ENCODE measurements at regions not wholly inside any gene's neighbourhood (a gene's known extent, or its start where the extent isn't known, plus 50 kb on each side); places are given as distances from the start of the nearest gene placed in this dataset.

DNA sequence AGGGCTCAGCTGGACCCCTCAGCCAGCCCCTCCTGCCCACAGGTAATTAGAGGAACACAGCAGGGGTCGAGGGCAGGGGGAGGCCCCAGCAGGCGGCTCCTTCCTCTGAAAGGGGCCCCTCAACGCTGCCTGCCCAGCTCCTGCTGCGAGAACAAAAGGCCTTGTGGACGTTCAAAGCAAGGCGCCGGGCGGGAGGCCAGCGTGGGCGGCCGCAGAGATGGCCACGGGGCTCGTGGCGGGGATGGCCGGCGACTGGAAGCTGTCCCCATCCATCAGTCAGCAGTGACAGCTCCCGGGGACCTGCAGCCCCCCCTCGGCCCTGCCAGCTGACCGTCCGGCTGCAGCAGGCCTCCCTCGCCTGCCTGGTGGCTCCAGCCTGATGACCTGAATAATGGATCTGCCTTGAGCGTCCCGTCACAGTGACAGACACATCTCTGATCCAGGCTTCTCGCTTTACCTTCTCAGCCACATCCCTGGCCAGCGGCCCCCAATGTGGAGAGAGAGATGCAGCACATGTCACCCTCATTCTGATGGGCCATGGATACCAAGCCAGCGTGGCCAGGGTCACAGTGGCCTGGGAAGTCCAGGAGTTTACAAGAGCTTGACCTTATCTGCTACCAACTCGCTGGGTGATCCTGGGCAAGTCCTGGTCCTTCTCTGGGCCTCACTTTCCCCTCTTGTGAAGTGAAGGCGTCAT is 159.3 kb downstream of the MN1 start:
- intact Hi-C loops (cut with DNase I): no loop called here
- H3K4me1 ChIP-seq (ENCODE audit: insufficient read depth): no peaks in the 10 kb centered on the region
- 80 to 88% (median 84%) methylated on average over 27 to 28 of the region's 28 CpGs for WGBS, 3 donors
- H3K27ac ChIP-seq: no peak overlapping the region
- no peaks in the 10 kb centered on the region for H3K27me3 ChIP-seq
- TF ChIP-seq POLR2A (IDR thresholded peaks at IDR 0.05): no peak
- TF ChIP-seq, protein P1, sequence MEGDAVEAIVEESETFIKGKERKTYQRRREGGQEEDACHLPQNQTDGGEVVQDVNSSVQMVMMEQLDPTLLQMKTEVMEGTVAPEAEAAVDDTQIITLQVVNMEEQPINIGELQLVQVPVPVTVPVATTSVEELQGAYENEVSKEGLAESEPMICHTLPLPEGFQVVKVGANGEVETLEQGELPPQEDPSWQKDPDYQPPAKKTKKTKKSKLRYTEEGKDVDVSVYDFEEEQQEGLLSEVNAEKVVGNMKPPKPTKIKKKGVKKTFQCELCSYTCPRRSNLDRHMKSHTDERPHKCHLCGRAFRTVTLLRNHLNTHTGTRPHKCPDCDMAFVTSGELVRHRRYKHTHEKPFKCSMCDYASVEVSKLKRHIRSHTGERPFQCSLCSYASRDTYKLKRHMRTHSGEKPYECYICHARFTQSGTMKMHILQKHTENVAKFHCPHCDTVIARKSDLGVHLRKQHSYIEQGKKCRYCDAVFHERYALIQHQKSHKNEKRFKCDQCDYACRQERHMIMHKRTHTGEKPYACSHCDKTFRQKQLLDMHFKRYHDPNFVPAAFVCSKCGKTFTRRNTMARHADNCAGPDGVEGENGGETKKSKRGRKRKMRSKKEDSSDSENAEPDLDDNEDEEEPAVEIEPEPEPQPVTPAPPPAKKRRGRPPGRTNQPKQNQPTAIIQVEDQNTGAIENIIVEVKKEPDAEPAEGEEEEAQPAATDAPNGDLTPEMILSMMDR (IDR thresholded peaks at IDR 0.05): no peak
- TF ChIP-seq EP300 (IDR thresholded peaks at IDR 0.05): no peak
- H3K36me3 ChIP-seq: no peaks in the 10 kb centered on the region
- peak in 1 of 5 donors; percentile 27 for DNase-seq
- no peak overlapping the region for H3K4me3 ChIP-seq
- no peaks in the 10 kb centered on the region for H3K9me3 ChIP-seq

DNA sequence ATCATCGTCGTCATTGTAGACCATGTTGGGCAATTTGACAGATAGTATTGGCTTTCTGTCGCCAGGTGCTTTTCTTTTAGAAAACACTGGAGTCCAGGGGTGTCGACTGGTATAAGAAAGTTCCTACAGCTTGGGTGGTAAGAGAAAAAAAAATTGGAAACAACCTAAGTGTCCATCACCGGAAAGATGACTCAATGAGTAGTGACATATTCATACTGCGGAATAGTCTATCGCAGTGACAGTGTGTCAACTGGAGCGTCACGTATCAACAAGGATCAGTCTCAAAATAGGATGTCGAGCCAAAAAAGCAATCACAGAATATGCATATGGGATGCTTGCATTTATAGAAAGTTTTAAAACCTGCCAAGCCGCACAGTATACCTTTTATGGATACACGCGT is 157.6 kb downstream of the MN1 start:
- Histone ChIP-seq H3K9me3 (no peaks in the 10 kb centered on the region), H3K27me3 (no peaks in the 10 kb centered on the region), H3K4me3 (no peak overlapping the region), H3K4me1 (ENCODE audit: insufficient read depth) (no peaks in the 10 kb centered on the region), H3K36me3 (no peaks in the 10 kb centered on the region), H3K27ac (no peak overlapping the region)
- DNase-seq: no peak
- intact Hi-C loops (cut with DNase I): no loop called here
- TF ChIP-seq POLR2A (IDR thresholded peaks at IDR 0.05) (no peak), EP300 (IDR thresholded peaks at IDR 0.05) (no peak)
- TF ChIP-seq, protein P1 (IDR thresholded peaks at IDR 0.05): no peak
- WGBS, 3 donors: 94 to 96% (median 95%) methylated on average over 13 of the region's 13 CpGs

- intact Hi-C loops (cut with DNase I): no loop called here
- 63 to 72% (median 64%) methylated on average over 7 of the region's 7 CpGs for WGBS, 3 donors
- no peaks in the 10 kb centered on the region for H3K4me1 ChIP-seq (ENCODE audit: insufficient read depth)
Measured at GRCh38 chr22:27644566-27644965, 157.0 kb downstream of the MN1 start.

DNA sequence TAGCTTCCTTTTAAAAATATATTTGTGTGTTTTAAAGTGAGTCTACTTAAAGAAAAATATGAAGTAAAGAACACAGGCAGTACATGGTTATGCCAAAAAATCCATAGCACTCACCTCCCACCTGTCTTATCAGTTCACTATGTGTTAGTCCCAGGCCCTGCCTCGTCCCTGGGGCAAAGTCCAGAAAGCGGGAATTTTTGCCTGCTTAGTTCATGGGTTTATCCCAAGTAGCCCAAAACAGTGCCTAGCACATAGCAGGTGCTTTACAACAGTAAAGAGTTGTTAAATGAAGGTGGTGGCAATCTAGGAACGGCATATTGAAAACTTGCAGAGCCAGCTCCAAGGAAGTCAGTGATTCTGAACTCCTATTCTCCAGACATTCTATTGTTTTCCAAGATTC is 154.0 kb downstream of the MN1 start:
- Histone ChIP-seq H3K36me3 (no peaks in the 10 kb centered on the region), H3K27ac (no peak overlapping the region), H3K4me1 (ENCODE audit: insufficient read depth) (peaks cover 6% of the 10 kb centered on the region), H3K4me3 (no peak overlapping the region), H3K27me3 (no peaks in the 10 kb centered on the region), H3K9me3 (no peaks in the 10 kb centered on the region)
- WGBS, 3 donors: 75 to 81% (median 79%) methylated on average over 3 of the region's 3 CpGs
- intact Hi-C loops (cut with DNase I): no loop called here
- TF ChIP-seq, protein P1 (IDR thresholded peaks at IDR 0.05): no peak
- no peak for TF ChIP-seq POLR2A (IDR thresholded peaks at IDR 0.05)
- no peak for TF ChIP-seq EP300 (IDR thresholded peaks at IDR 0.05)
- DNase-seq: no peak

More at GRCh38 chr22:27644566-27644965, 157.0 kb downstream of the MN1 start:
- no peaks in the 10 kb centered on the region for H3K36me3 ChIP-seq
- H3K4me3 ChIP-seq: no peak overlapping the region
- TF ChIP-seq EP300 (IDR thresholded peaks at IDR 0.05) (no peak), POLR2A (IDR thresholded peaks at IDR 0.05) (no peak)
- TF ChIP-seq, protein P1 (IDR thresholded peaks at IDR 0.05): no peak
- H3K9me3 ChIP-seq: no peaks in the 10 kb centered on the region
- H3K27me3 ChIP-seq: no peaks in the 10 kb centered on the region
- DNase-seq: peak in 1 of 5 donors; percentile 39
- no peak overlapping the region for H3K27ac ChIP-seq
